RPMI8226 (cell line): ENCODE measurements at regions not wholly inside any gene's neighbourhood (a gene's known extent, or its start where the extent isn't known, plus 50 kb on each side); places are given as distances from the start of the nearest gene placed in this dataset.
"Not testable (repeated sequence)": the region's sequence is repeated elsewhere in the genome, so short reads cannot be mapped to it uniquely, and the experiment has no call there.

ENCODE experiments used
- DNase-seq: peaks from one replicate; pipeline ENCODE4 v3.0.0-alpha.2; 2015

DNA sequence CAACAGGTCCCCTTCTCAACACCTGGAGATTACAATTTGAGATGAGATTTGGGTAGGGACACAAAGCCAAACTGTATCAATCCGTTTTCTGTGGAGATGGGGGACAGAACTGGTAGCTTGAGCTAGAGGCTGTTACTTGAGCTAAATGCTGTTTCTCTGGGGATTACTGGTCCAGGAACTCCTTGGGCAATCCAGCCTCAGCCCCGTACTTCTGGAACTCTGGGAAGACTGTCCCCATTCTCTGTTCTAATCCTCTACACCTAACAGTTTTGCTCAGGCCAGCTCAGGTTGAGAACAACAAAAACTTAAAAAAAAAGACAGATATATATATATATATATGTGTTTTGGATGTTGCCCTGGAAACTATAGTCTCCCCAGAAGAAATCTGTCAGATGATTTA is 255.0 kb downstream of the GOLGA6L6 start:
- DNase-seq: not testable (repeated sequence)

DNA sequence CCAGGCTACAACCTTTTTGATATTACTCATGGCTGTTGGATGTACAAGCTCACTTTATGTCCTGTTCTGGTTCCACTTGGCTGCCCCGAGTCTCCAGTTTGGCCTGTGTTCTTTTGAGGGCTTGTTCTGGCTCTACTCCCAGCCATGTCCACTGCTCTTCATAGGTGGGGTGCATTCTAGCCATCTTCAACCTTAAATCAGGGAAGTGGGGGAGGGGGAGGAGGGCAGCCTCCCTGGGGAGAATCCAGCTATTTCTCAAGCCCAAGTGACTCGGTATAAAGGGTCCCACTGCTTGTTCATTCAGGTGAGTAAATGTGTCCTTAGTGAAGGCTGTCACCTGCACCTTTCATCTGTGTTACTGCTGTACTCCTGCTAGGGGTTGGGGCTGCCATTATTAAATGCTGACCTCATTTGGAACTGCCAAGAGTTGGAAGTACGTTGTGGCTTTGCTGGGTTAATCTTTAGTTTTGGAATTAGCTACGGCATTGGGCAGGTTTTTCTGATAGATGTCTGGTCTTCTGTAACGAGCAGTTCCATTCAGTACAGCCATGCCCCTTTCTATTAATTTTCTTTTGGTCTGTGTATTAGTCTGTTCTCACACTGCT is 255.8 kb downstream of the GOLGA6L6 start:
- DNase-seq: not testable (repeated sequence)

DNA sequence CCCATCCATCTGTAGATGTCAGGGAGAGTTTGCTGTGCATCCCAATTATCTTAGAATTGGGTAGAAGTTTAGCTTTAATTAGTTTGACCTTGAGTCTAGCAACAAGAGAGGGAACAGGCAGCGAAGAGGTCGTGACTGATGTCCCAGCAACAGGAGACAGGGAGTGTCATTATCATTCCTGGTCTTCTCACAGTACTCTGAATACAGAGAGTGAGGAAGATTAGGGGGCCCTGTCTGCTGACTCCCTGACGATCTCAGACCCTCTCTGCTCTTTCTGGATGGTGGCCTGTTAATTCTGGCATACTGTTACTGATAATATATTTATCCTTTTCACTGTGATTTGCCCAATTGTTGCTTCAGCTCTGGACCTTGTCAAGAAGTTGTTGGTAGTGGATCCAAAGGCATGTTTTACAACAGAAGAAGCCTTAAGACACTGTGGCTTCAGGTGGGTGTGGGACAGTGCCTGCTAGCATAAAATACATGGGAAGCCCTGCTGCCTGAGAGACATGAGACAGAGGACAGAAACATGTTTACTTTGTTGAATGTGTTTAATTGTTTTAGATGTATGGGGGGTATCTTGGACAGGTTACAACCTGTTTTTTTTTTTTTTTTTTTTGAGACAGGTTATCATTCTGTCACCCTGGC is 256.6 kb downstream of the GOLGA6L6 start:
- DNase-seq: not testable (repeated sequence)

DNA sequence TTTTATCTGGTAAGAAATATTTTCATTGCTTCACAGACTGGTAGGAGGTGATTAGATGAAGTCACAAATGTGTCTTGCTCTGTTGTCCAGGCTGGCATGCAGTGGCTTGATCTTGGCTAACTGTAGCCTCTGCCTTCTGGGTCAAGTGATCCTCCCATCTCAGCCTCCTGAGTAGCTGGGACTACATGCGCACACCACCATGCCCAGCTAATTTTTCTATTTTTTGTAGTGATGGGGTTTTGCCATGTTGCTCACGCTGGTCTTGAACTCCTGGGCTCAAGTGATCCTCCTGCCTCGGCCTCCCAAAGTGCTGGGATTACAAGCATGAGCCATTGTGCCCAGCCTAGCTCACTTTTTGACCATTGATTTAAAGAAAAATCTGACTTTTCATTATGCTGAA is 257.9 kb downstream of the GOLGA6L6 start:
- not testable (repeated sequence) for DNase-seq

DNA sequence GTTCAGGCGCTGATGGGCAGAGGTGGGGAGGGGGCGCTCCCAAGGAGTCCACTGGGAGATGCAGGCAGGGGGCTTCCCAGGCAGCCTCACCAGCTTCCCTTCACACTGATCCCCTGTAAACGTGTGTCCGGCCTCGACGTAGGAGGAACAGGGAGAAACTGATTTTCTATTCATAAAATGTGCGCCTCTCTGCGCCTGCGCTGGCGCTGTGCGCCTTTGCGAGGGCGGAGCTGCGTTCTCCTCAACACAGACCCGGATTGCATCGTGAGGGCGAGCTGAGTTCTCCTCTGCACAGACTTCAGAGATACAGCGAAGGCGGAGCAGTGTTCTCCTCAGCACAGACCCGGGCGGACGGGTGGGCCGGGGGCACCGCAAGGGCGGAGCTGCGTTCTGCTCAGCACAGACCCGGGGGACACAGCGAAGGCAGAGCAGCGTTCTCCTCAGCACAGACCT is 259.1 kb downstream of the GOLGA6L6 start:
- peak; percentile 79 for DNase-seq

DNA sequence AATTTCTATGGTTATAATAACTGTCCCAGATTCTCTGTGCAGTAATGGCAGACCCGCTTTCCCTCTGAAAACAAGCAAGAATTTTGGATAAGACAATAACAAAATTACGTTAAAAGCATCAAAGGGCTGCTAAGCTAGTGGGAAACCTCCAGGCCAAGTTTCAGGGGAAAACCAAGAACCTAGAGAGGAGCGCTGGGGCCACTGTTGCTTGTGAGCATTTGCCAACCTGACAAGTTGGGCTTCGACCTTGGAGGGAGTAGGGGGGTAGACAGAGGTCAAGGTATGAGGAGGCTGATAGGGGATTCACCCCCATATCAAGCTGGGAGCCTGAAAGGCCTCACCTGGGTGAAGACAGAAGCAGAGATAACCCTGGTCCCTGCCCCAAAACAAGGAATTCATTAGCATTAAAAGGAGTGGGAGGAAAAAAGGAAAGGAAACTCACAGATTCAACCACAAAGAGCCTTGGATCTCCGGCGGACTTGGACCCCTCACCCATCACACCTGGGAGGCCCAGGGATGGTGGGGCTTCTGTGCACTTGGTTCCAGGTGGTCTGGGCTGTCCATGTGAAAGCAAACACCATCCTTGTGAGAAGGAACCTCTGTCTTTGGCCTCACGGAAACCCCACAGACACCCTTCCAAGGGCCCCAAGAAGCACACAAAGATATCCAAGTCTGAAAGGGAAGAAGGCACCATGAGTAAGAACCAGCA is 259.9 kb downstream of the GOLGA6L6 start:
- peak; percentile 1 for DNase-seq

DNA sequence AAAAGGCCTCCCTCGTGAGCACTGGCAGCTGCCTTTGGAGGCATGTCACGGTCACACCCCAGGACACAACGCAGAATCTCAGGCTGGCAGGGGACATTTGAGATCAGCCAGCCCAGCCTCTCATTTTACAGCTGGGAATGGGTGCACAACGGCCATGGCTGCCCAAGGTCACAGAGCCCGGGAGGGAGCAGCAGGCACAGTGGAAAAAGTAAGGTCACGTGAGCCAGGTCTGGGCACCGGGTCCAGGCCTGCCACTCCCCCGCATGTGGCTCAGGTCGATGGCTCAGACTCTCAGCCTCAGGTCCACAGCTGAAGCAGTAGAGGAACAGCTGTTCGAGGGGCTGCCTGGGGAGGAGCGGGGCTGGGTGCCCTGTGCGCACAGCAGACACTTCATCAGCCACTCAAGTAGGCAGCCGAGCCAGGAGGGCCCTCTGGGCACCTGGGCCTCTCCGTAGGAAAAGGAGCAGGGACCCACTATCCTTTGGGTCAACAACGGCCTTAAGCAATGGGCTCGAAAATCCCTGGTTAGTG is 260.6 kb downstream of the GOLGA6L6 start:
- DNase-seq: no peak

DNA sequence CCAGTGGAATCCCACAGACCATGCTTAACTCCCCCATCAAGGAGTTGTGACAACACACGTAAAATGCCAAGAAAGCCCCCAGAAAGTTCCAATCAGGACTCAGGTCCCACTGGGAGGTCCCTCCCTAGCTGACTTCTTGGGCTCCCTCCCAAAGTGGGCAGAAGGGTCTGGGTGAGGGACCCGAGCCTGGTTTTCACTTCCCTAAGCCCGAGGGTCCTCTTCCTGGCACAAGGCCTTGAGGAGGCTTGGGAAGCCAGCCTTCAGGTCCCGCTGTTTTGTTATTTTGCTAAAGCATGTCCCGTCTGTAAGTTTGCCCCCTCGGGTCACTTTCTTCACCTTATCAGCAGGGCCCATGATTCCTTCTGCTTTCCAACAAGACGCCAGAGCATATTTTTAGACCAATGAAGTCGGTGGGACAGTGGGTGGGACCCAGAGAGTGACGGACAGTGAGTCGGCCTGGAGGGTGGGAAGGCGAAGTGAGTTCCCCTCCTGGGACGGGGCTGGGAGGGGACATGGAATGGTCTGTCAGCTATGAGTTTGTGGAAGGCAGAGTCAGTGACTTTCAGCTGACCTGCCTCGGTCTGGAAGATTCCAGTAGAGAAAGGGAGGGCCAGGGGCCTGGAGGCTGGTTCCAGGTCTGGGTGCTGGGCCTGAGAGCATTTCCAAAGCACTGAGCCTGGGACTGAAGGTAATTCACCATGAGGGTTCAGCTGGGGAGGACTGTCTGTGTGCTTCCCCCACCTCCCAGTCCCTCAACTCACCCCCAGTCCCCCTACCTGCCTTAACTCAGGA is 261.3 kb downstream of the GOLGA6L6 start:
- not testable (repeated sequence) for DNase-seq

DNA sequence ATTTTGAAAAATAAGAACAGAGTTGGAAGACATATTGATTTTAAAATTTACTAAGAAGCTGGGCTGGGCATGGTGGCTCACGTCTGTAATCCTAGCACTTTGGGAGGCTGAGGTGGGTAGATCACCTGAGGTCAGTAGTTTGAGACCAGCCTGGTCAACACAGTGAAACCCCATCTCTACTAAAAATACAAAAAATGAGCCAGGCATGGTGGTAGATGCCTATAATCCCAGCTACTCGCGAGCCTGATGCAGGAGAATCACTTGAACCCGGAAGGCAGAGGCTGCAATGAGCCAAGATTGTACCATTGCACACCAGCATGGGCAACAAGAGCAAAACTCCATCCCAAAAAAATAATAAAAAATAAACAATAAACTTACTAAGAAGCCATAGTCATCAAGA is 262.5 kb downstream of the GOLGA6L6 start:
- not testable (repeated sequence) for DNase-seq

DNA sequence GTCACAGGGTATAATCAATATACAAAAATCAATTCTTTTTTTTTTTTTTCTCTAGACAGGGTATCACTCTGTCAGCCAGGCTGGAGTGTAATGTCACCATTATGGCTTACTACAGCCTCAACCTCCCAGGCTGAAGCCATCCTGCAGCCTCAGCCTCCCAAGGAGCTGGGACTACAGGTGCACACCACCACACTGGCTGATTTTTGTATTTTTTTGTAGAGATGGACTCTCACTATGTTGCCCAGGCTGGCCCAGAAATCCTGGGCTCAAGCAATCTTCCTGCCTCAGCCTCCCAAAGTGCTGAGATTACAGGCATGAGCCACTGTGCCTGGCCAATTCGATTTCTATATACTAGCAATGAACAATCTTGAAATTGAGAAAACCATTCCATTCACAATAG is 263.2 kb downstream of the GOLGA6L6 start:
- not testable (repeated sequence) for DNase-seq

DNA sequence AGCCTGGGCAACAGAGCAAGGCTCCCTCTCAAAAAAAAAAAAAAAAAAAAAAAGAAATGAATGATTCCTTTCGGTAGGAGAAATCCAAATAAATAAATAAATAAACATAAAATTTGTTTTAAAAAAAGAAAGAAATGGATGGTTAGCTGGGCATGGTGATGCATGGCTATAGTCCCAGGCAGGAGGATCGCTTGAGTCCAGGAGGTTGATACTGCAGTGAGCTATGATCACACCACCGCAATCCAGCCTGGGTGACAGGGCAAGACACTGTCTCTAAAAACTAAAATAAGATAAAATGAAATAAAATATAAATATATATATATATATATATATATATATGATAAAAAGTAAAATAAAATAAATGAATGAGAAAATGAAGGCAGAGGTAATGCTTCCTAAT is 264.1 kb downstream of the GOLGA6L6 start:
- DNase-seq: not testable (repeated sequence)

DNA sequence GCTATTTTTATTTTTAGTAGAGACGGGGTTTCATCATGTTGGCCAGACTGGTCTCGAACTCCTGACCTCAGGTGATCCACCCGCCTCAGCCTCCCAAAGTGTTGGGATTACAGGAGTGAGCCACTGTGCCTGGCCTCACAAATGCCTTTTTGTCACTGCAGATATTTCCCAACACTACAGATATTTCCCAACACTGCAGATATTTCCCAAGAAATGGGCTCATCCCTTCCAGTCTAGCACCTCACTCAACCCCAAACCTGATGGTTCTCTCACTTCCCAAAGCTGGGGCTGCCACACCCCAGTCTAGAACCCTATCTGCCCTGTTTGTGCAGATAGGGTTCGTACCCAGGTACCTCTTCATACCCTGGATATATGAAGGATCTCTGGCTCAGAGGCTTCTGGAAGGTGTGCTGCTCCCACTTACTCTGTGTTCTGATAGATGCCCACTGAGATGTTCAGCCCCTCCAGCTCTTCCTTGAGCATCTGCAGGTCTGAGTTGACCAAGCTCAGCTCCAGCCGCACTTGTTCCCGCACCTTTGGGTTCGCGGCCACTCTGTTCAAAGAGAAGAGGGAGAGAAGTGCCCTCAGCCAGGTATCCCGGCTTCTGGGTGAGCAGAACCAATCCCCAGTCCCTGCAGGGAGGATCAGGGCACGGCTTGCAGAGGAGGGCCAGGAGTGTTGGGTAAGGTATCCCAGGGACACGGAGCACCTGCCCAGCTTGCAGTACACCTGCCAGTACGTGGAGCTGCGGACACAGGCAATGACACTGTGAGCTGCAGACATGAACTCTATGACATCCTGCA is 265.1 kb downstream of the GOLGA6L6 start:
- peak; percentile 60 for DNase-seq

DNA sequence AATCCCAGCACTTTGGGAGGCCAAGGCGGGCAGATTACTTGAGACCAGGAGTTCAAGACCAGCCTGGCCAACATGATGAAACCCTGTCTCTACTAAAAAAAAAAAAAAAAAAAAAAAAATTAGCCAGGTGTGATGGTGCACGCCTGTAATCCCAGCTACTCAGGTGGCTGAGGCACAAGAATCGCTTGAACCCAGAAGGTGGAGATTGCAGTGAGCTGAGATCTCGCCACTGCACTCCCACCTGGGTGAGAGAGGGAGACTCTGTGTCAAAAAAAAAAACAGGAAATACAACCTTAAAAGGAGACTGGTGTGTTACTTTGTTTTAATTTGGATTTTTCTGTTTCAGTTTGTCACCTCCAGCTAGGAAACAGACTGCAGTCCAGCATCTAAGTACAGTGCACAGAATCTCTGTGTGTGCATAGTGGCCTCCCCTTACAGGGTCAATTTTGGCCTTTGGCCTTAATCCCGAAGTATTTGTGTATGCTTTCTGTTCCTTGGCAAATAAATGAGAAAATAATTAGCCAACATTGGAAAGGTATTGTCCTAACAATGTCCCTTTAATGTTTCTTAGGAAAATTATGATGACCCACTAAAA is 266.1 kb downstream of the GOLGA6L6 start:
- DNase-seq: peak; percentile 75

DNA sequence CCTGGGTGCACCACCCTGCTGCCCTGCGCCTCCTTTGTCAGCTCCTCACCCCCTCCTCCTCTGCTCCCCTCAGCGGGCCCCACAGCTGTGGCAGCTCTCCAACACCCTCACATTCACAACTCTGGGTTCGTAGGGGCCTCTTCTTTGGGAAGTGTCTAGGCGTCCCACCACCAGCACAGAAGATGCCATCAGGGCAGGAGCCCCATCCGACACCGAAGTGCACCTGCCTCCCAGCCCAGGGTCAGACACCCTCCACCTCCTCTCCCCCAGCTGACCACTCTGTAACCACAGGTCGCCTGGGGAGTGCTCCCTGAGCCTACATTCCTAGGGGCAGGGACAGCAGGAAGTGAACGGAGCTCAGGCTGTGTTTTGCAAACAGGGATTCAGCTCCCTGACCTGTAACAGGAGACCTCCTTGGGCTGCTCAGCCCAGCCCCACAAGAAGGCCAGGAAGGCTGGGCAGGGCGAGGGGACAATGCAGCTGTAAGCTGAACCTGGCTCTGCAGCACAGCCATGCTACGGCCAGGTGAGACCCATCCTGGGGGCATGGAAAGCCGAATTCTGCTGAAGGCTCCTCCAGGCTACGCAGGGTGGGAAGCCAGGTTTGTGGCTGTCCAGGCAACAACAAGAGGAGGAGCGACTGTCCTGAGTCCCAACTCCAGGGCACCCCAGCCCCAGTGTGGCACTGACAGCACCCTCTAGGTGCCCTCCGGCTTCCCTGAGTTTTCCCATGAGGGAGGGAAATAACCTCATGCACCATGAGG is 269.0 kb downstream of the GOLGA6L6 start:
- no peak for DNase-seq

DNA sequence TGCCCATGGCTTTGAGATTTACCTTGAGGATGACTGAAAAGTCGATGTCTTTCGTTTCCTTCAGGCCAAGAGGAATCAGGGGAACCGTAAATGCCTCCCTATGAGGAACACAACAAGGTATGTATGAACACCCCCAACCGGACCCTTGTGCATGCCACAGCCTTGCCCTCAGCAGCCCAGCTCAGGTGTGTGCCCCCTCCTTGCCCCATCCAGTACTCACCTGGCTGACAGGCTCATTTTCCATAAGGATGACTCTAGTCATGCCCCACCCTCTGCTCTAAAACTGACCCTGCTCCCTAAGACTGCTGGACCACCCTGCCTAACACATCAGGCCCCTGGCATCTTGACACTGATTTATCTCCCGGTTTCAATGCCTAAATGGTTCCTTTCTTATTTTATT is 270.0 kb downstream of the GOLGA6L6 start:
- no peak for DNase-seq

DNA sequence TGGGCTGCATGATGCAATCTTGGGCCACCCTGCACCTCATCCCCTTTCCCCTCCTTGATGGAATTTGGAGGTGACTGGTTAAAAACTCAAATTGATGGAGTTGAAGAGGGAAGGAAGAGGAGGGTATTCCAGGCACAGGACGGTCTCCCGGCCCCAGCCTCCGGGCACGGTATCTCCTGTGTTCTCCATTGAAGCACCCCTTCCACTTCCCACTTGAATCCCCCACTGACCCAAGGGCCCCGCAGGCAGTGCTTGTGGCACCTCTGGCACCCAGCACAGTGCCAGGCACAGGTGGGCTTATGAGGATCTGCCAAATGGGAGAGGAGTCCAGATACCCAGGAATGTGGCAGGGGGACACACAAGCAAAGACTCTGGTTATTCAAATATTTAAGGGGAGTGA is 271.6 kb downstream of the GOLGA6L6 start:
- DNase-seq: not testable (repeated sequence)

DNA sequence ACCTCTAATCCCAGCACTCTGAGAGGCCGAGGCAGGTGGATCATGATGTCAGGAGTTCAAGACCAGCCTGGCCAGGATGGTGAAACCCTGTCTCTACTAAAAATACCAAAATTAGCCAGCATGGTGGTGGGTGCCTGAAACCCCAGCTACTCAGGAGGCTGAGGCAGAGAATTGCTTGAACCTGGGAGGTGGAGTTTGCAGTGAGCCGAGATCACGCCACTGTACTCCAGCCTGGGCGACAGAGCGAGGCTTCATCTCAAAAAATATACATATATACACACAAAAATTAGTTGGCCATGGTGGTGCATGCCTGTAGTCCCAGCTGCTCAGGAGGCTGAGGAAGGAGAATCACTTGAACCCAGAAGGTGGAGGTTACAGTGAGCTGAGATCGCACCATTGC is 273.6 kb downstream of the GOLGA6L6 start:
- not testable (repeated sequence) for DNase-seq

DNA sequence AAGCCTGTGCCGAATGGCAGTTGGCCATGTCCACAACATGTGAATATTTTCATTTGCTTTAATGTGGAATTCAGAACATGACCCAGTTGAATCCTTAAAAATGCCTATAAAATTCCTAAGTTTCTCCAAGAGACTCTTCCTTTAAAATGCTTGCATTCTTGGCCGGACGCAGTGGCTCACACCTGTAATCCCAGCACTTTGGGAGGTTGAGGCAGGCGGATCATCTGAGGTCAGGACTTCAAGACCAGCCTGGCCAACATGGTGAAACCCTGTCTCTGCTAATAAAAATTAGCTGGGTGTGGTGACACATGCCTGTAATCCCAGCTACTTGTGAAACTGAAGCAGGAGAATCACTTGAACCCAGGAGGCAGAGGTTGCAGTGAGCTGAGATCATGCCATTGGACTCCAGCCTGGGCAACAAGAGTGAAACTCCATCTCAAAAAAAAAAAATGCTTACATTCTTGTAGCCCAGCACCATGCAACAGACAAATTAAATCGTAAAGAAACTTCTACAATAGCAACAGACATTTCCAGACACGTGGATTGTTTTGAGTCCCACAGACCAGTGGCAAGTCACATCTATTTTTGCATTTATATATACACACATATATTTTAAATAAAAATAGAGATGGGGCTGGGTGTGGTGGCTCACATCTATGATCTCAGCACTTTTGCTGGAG is 274.4 kb downstream of the GOLGA6L6 start:
- DNase-seq: peak; percentile 84

DNA sequence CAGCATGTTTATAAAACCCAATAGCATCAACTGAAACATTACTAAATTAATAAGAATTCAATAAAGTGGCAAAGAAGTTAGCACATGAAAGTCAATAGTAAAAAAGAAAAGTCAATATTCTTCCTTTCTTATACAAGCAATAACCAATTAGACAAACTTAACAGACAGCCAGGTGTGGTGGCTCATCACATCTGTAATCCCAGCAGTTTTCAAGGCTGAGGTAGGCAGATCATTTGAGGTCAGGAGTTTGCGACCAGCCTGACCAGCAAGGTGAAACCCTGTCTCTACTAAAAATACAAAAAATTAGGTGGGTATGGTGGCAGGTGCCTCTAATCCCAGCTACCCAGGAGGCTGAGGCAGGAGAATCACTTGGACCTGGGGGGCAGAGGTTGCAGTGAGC is 275.9 kb downstream of the GOLGA6L6 start:
- peak; percentile 96 for DNase-seq
